HEK293 (cell line): ENCODE measurements at regions not wholly inside any gene's neighbourhood (a gene's known extent, or its start where the extent isn't known, plus 50 kb on each side); places are given as distances from the start of the nearest gene placed in this dataset.

Source experiments
- CTCF ChIP-seq: fragments of 450-650 bp; formaldehyde crosslinking; IDR thresholded peaks from 2 replicates; pipeline ENCODE4 v1.5.1; 2016; ENCODE audit warnings: missing biosample characterization, missing genetic modification characterization
- KLF1 ChIP-seq: fragments of 450-650 bp; formaldehyde crosslinking; IDR thresholded peaks from 2 replicates; pipeline ENCODE4 v1.5.1; 2016; ENCODE audit warnings: missing biosample characterization, missing genetic modification characterization
- SCRT1 ChIP-seq: fragments of 450-650 bp; formaldehyde crosslinking; IDR thresholded peaks from 2 replicates; pipeline ENCODE4 v1.5.1; 2016; ENCODE audit warnings: missing biosample characterization, missing genetic modification characterization, borderline replicate concordance
- TCF7L2 ChIP-seq: IDR thresholded peaks from 2 replicates; pipeline ENCODE4 v1.6.1; 2011; ENCODE audit warnings: low read depth, mild to moderate bottlenecking, inconsistent platforms, low read length, moderate library complexity, borderline replicate concordance
- ZBTB10 ChIP-seq: fragments of 450-650 bp; formaldehyde crosslinking; IDR thresholded peaks from 2 replicates; pipeline ENCODE4 v1.5.1; 2016; ENCODE audit warnings: missing biosample characterization, missing genetic modification characterization
- ZBTB20 ChIP-seq: fragments of 450-650 bp; formaldehyde crosslinking; IDR thresholded peaks from 2 replicates; pipeline ENCODE4 v1.5.1; 2016; ENCODE audit warnings: missing biosample characterization, missing genetic modification characterization
- ZBTB7A ChIP-seq: fragments of 450-650 bp; formaldehyde crosslinking; IDR thresholded peaks from 2 replicates; pipeline ENCODE4 v1.5.1; 2016; ENCODE audit warnings: low read depth, missing biosample characterization, missing genetic modification characterization
- ZNF133 ChIP-seq: fragments of 450-650 bp; formaldehyde crosslinking; IDR thresholded peaks from 2 replicates; pipeline ENCODE4 v1.5.1; 2016; ENCODE audit warnings: missing biosample characterization, missing genetic modification characterization
- ZNF138 ChIP-seq: fragments of 450-650 bp; formaldehyde crosslinking; IDR thresholded peaks from 2 replicates; pipeline ENCODE4 v1.5.1; 2016; ENCODE audit warnings: missing biosample characterization, missing genetic modification characterization, borderline replicate concordance
- ZNF148 ChIP-seq: fragments of 450-650 bp; formaldehyde crosslinking; IDR thresholded peaks from 2 replicates; pipeline ENCODE4 v1.5.0; 2017; ENCODE audit warnings: missing biosample characterization, missing genetic modification characterization, borderline replicate concordance
- ZNF18 ChIP-seq: fragments of 450-650 bp; formaldehyde crosslinking; IDR thresholded peaks from 2 replicates; pipeline ENCODE4 v1.5.1; 2016; ENCODE audit warnings: missing biosample characterization, missing genetic modification characterization
- ZNF335 ChIP-seq: fragments of 450-650 bp; formaldehyde crosslinking; conservative IDR thresholded peaks from 2 replicates; pipeline ENCODE4 v1.5.1; 2016; ENCODE audit warnings: missing biosample characterization, missing genetic modification characterization
- ZNF521 ChIP-seq: fragments of 450-650 bp; formaldehyde crosslinking; IDR thresholded peaks from 2 replicates; pipeline ENCODE4 v1.5.1; 2017; ENCODE audit warnings: missing biosample characterization, mild to moderate bottlenecking, missing genetic modification characterization
- ZNF558 ChIP-seq: fragments of 450-650 bp; formaldehyde crosslinking; IDR thresholded peaks from 2 replicates; pipeline ENCODE4 v1.5.1; 2016; ENCODE audit warnings: missing biosample characterization, missing genetic modification characterization
- ZNF610 ChIP-seq: fragments of 450-650 bp; formaldehyde crosslinking; IDR thresholded peaks from 2 replicates; pipeline ENCODE4 v1.5.1; 2016; ENCODE audit warnings: missing biosample characterization, missing genetic modification characterization, borderline replicate concordance
- ZNF626 ChIP-seq: fragments of 450-650 bp; sonication (Bioruptor Pico); formaldehyde crosslinking; IDR thresholded peaks from 2 replicates; pipeline ENCODE4 v1.5.1; 2018; ENCODE audit warnings: missing biosample characterization, missing genetic modification characterization, inconsistent platforms
- TF ChIP-seq, protein P1 (sequence below): fragments of 450-650 bp; formaldehyde crosslinking; IDR thresholded peaks from 2 replicates; pipeline ENCODE4 v1.5.1; 2016; ENCODE audit warnings: missing biosample characterization, missing genetic modification characterization
- TF ChIP-seq, protein P2 (sequence below): fragments of 450-650 bp; formaldehyde crosslinking; IDR thresholded peaks from 2 replicates; pipeline ENCODE4 v1.5.1; 2016; ENCODE audit warnings: missing biosample characterization, missing genetic modification characterization
- TF ChIP-seq, protein P3 (sequence below): fragments of 450-650 bp; IDR thresholded peaks from 2 replicates; pipeline ENCODE4 v1.5.1; 2018; ENCODE audit warnings: missing biosample characterization, missing genetic modification characterization
- TF ChIP-seq, protein P4 (sequence below): fragments of 450-650 bp; formaldehyde crosslinking; IDR thresholded peaks from 2 replicates; pipeline ENCODE4 v1.5.1; 2016; ENCODE audit warnings: missing biosample characterization, missing genetic modification characterization

GRCh38 chr5:159403906-159404681 is 73.8 kb upstream of the IL12B start (continued):
- TF ChIP-seq CTCF (tag by site-specific recombination) (no peak), SCRT1 (peak; percentile 54; the same call in 1 of the 2 replicates), ZNF521 (tag by site-specific recombination) (no peak), ZBTB20 (no peak; the same call in 1 of the 2 replicates), ZNF335 (no peak), ZNF138 (tag by site-specific recombination) (no peak), ZNF610 (no peak), ZNF558 (tag by site-specific recombination) (no peak), ZNF626 (tag by site-specific recombination) (no peak), ZBTB10 (no peak), ZBTB7A (tag by site-specific recombination) (0 out of 2 replicates have a peak, but pooled peaks have one; percentile 10), KLF1 (tag by site-specific recombination) (no peak), ZNF18 (tag by site-specific recombination) (peak; percentile 45; the same call in 1 of the 2 replicates), ZNF148 (tag by site-specific recombination) (no peak), TCF7L2 (no peak), ZNF133 (tag by site-specific recombination) (no peak)
- TF ChIP-seq, protein P1, sequence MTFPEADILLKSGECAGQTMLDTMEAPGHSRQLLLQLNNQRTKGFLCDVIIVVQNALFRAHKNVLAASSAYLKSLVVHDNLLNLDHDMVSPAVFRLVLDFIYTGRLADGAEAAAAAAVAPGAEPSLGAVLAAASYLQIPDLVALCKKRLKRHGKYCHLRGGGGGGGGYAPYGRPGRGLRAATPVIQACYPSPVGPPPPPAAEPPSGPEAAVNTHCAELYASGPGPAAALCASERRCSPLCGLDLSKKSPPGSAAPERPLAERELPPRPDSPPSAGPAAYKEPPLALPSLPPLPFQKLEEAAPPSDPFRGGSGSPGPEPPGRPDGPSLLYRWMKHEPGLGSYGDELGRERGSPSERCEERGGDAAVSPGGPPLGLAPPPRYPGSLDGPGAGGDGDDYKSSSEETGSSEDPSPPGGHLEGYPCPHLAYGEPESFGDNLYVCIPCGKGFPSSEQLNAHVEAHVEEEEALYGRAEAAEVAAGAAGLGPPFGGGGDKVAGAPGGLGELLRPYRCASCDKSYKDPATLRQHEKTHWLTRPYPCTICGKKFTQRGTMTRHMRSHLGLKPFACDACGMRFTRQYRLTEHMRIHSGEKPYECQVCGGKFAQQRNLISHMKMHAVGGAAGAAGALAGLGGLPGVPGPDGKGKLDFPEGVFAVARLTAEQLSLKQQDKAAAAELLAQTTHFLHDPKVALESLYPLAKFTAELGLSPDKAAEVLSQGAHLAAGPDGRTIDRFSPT = no peak
- TF ChIP-seq, protein P2, sequence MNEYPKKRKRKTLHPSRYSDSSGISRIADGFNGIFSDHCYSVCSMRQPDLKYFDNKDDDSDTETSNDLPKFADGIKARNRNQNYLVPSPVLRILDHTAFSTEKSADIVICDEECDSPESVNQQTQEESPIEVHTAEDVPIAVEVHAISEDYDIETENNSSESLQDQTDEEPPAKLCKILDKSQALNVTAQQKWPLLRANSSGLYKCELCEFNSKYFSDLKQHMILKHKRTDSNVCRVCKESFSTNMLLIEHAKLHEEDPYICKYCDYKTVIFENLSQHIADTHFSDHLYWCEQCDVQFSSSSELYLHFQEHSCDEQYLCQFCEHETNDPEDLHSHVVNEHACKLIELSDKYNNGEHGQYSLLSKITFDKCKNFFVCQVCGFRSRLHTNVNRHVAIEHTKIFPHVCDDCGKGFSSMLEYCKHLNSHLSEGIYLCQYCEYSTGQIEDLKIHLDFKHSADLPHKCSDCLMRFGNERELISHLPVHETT = no peak
- TF ChIP-seq, protein P3, sequence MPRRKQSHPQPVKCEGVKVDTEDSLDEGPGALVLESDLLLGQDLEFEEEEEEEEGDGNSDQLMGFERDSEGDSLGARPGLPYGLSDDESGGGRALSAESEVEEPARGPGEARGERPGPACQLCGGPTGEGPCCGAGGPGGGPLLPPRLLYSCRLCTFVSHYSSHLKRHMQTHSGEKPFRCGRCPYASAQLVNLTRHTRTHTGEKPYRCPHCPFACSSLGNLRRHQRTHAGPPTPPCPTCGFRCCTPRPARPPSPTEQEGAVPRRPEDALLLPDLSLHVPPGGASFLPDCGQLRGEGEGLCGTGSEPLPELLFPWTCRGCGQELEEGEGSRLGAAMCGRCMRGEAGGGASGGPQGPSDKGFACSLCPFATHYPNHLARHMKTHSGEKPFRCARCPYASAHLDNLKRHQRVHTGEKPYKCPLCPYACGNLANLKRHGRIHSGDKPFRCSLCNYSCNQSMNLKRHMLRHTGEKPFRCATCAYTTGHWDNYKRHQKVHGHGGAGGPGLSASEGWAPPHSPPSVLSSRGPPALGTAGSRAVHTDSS = no peak
- TF ChIP-seq, protein P4, sequence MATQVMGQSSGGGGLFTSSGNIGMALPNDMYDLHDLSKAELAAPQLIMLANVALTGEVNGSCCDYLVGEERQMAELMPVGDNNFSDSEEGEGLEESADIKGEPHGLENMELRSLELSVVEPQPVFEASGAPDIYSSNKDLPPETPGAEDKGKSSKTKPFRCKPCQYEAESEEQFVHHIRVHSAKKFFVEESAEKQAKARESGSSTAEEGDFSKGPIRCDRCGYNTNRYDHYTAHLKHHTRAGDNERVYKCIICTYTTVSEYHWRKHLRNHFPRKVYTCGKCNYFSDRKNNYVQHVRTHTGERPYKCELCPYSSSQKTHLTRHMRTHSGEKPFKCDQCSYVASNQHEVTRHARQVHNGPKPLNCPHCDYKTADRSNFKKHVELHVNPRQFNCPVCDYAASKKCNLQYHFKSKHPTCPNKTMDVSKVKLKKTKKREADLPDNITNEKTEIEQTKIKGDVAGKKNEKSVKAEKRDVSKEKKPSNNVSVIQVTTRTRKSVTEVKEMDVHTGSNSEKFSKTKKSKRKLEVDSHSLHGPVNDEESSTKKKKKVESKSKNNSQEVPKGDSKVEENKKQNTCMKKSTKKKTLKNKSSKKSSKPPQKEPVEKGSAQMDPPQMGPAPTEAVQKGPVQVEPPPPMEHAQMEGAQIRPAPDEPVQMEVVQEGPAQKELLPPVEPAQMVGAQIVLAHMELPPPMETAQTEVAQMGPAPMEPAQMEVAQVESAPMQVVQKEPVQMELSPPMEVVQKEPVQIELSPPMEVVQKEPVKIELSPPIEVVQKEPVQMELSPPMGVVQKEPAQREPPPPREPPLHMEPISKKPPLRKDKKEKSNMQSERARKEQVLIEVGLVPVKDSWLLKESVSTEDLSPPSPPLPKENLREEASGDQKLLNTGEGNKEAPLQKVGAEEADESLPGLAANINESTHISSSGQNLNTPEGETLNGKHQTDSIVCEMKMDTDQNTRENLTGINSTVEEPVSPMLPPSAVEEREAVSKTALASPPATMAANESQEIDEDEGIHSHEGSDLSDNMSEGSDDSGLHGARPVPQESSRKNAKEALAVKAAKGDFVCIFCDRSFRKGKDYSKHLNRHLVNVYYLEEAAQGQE (tag by site-specific recombination) = no peak
